ENCODE measurements at regions not wholly inside any gene's neighbourhood (a gene's known extent, or its start where the extent isn't known, plus 50 kb on each side); places are given as distances from the start of the nearest gene placed in this dataset.

GRCh38 chr2:136212426-136213378, 94.8 kb upstream of the CXCR4 start:
- no peak for DNase-seq

- no peak for DNase-seq
Measured at GRCh38 chr2:136211701-136212100, 93.8 kb upstream of the CXCR4 start.

- DNase-seq = no peak
Measured at GRCh38 chr2:136210822-136211221, 92.9 kb upstream of the CXCR4 start.

- no peak for DNase-seq
Measured at GRCh38 chr2:136210455-136210805, 92.5 kb upstream of the CXCR4 start.

GRCh38 chr2:136209561-136210454, 91.9 kb upstream of the CXCR4 start:
- DNase-seq = no peak

GRCh38 chr2:136208682-136209420, 90.9 kb upstream of the CXCR4 start:
- no peak for DNase-seq

GRCh38 chr2:136207665-136208064, 89.7 kb upstream of the CXCR4 start:
- no peak for DNase-seq

GRCh38 chr2:136207030-136207623, 89.2 kb upstream of the CXCR4 start:
- DNase-seq = no peak

GRCh38 chr2:136206613-136207012, 88.7 kb upstream of the CXCR4 start:
- DNase-seq = no peak

GRCh38 chr2:136205615-136206014, 87.7 kb upstream of the CXCR4 start:
- DNase-seq = no peak

GRCh38 chr2:136204971-136205370, 87.0 kb upstream of the CXCR4 start:
- DNase-seq = no peak

- no peak for DNase-seq
Measured at GRCh38 chr2:136195226-136195625, 77.3 kb upstream of the CXCR4 start.

- no peak for DNase-seq
Measured at GRCh38 chr2:136191041-136191440, 73.1 kb upstream of the CXCR4 start.

- DNase-seq = no peak
Measured at GRCh38 chr2:136189221-136189782, 71.4 kb upstream of the CXCR4 start.

- no peak for DNase-seq
Measured at GRCh38 chr2:136188086-136188485, 70.1 kb upstream of the CXCR4 start.

GRCh38 chr2:136185981-136186776, 68.2 kb upstream of the CXCR4 start:
- peak in 5 of 14 donors; percentile 4 to 35 (median 21) for DNase-seq

GRCh38 chr2:136183097-136183496, 65.1 kb upstream of the CXCR4 start:
- peak in 2 of 14 donors; percentile 3 to 9 for DNase-seq

- no peak for DNase-seq
Measured at GRCh38 chr2:136182315-136182714, 64.4 kb upstream of the CXCR4 start.

GRCh38 chr2:136179602-136179975, 61.6 kb upstream of the CXCR4 start:
- DNase-seq = no peak

GRCh38 chr2:136178941-136179601, 61.1 kb upstream of the CXCR4 start:
- no peak for DNase-seq
